IMR-90 (cell line): ENCODE measurements at regions not wholly inside any gene's neighbourhood (a gene's known extent, or its start where the extent isn't known, plus 50 kb on each side); places are given as distances from the start of the nearest gene placed in this dataset.

Experiments
- ATAC-seq: fragments of 200-7000 bp; cut with Tn5 transposase; 2 replicates; pipeline ENCODE4 v1.9.1; 2020; ENCODE audit warnings: low read depth, mild to moderate bottlenecking, moderate library complexity
- BruUV-seq: library from RNA; stranded (reverse); fragments of 400-500 nt; replicated peaks from 2 replicates; lab custom pipeline; 2021; lab: Mats Ljungman, UMichigan
- CTCF ChIA-PET: fragments of 300-600 bp; formaldehyde crosslinking; extraction: SDS; loops from one replicate; lab custom pipeline; 2021; ENCODE audit warnings: antibody characterized with exemption; lab: Yijun Ruan, JAX
- POLR2A ChIA-PET: fragments of 300-600 bp; sonication (Branson Sonifier 250); formaldehyde crosslinking; loops from one replicate; lab custom pipeline; 2022; ENCODE audit warnings: antibody characterized with exemption; ENCODE audit not compliant: unreplicated experiment; lab: Charles Lee
- DNase-seq: peaks from one replicate; pipeline ENCODE4 v3.0.0; 2013
- H2AFZ ChIP-seq: replicated peaks from 2 replicates; pipeline ENCODE3; 2013; ENCODE audit warnings: low read length, mild to moderate bottlenecking; ENCODE audit not compliant: poor library complexity
- H2AK5ac ChIP-seq: 2 replicates; pipeline ENCODE4 v1.6.1; 2013; ENCODE audit warnings: low read depth, low read length, inconsistent platforms
- H2AK9ac ChIP-seq: replicated peaks from 2 replicates; pipeline ENCODE3; 2013; ENCODE audit warnings: mild to moderate bottlenecking, low read depth, low read length, moderate library complexity; ENCODE audit not compliant: poor library complexity
- H2BK120ac ChIP-seq: 2 replicates; pipeline ENCODE4 v1.6.1; 2013; ENCODE audit warnings: low read depth, low read length, inconsistent platforms
- H2BK15ac ChIP-seq: 3 replicates; pipeline ENCODE4 v1.6.1; 2013; ENCODE audit warnings: low read depth, low read length, inconsistent platforms
- H2BK20ac ChIP-seq: 2 replicates; pipeline ENCODE4 v1.6.1; 2013; ENCODE audit warnings: low read depth, mild to moderate bottlenecking, inconsistent platforms, low read length, moderate library complexity
- H2BK5ac ChIP-seq: 2 replicates; pipeline ENCODE4 v1.6.1; 2013; ENCODE audit warnings: mild to moderate bottlenecking, low read depth, low read length, inconsistent platforms; ENCODE audit not compliant: poor library complexity, severe bottlenecking
- H3K14ac ChIP-seq: replicated peaks from 2 replicates; pipeline ENCODE4 v1.6.1; 2013; ENCODE audit warnings: low read depth, low read length, inconsistent platforms
- H3K18ac ChIP-seq: 2 replicates; pipeline ENCODE4 v1.6.1; 2013; ENCODE audit warnings: low read depth, low read length, control low read depth
- H3K23ac ChIP-seq: 2 replicates; pipeline ENCODE4 v1.6.1; 2013; ENCODE audit warnings: low read depth, low read length, inconsistent platforms
- H3K27ac ChIP-seq: 2 replicates; pipeline ENCODE4 v1.5.1; 2013; ENCODE audit warnings: mild to moderate bottlenecking, control low read depth, low read length; ENCODE audit not compliant: insufficient read depth
- H3K27me3 ChIP-seq: 2 replicates; pipeline ENCODE4 v1.6.1; 2013; ENCODE audit warnings: low read length; ENCODE audit not compliant: control insufficient read depth, insufficient read depth
- H3K36me3 ChIP-seq: 2 replicates; pipeline ENCODE4 v1.6.1; 2013; ENCODE audit warnings: low read length, mixed read lengths; ENCODE audit not compliant: control insufficient read depth, insufficient read depth
- H3K4ac ChIP-seq: 2 replicates; pipeline ENCODE4 v1.6.1; 2013; ENCODE audit warnings: low read depth, low read length, inconsistent platforms
- H3K4me1 ChIP-seq: 2 replicates; pipeline ENCODE4 v1.6.1; 2013; ENCODE audit warnings: low read length, mixed read lengths; ENCODE audit not compliant: control insufficient read depth, insufficient read depth
- H3K4me2 ChIP-seq: 2 replicates; pipeline ENCODE4 v1.6.1; 2013; ENCODE audit warnings: low read depth, mild to moderate bottlenecking, control low read depth, low read length, moderate library complexity
- H3K4me3 ChIP-seq: 2 replicates; pipeline ENCODE4 v1.5.1; 2013; ENCODE audit warnings: low read depth, mild to moderate bottlenecking, control low read depth, low read length, moderate library complexity; ENCODE audit not compliant: insufficient read depth
- H3K56ac ChIP-seq: 2 replicates; pipeline ENCODE4 v1.6.1; 2013; ENCODE audit warnings: low read length, inconsistent platforms; ENCODE audit not compliant: insufficient read depth; ENCODE audit errors: extremely low read depth
- H3K79me1 ChIP-seq, 2 experiments: 2 replicates each; pipeline ENCODE4 v1.6.1; 2013; ENCODE audit warnings: low read length in 2 of 2, inconsistent platforms in 1 of 2, low read depth in 1 of 2
- H3K9ac ChIP-seq: 2 replicates; pipeline ENCODE4 v1.6.1; 2013; ENCODE audit warnings: low read depth, low read length, control low read depth
- H3K9me1 ChIP-seq: 2 replicates; pipeline ENCODE4 v1.6.1; 2013; ENCODE audit warnings: low read length, inconsistent platforms; ENCODE audit not compliant: insufficient read depth
- H3K9me3 ChIP-seq: 2 replicates; pipeline ENCODE4 v1.6.1; 2013; ENCODE audit warnings: low read length; ENCODE audit not compliant: control insufficient read depth, insufficient read depth
- H4K20me1 ChIP-seq: 2 replicates; pipeline ENCODE4 v1.6.1; 2013; ENCODE audit warnings: low read length, inconsistent platforms; ENCODE audit not compliant: insufficient read depth
- H4K5ac ChIP-seq: 2 replicates; pipeline ENCODE4 v1.6.1; 2013; ENCODE audit warnings: mild to moderate bottlenecking, low read depth, low read length, control low read depth
- H4K8ac ChIP-seq, 2 experiments: 2 replicates each; pipeline ENCODE4 v1.6.1; 2013; ENCODE audit warnings: low read depth in 2 of 2, low read length in 2 of 2, control low read depth in 1 of 2, inconsistent platforms in 1 of 2
- H4K91ac ChIP-seq: 2 replicates; pipeline ENCODE4 v1.6.1; 2013; ENCODE audit warnings: low read depth, low read length, inconsistent platforms; ENCODE audit not compliant: insufficient read depth
- RAD21 ChIP-seq: IDR thresholded peaks from 2 replicates; pipeline ENCODE4 v1.6.1; 2012; ENCODE audit warnings: low read length, improper control_type of control experiment
- SMC3 ChIP-seq: fragments of 150-350 bp; IDR thresholded peaks from 2 replicates; pipeline ENCODE4 v1.6.1; 2016; ENCODE audit warnings: low read depth, mild to moderate bottlenecking, antibody characterized with exemption, low read length, moderate library complexity
- WGBS, 2 experiments: methylation state at CpG; one replicate each; pipeline versions ENCODE4 v1.1.5 to v1.1.7; 2013; ENCODE audit warnings: missing lambda C conversion rate in 2 of 2; ENCODE audit not compliant: insufficient read length in 1 of 2; ENCODE audit errors: extremely low coverage in 2 of 2; 5-methylcytosine and 5-hydroxymethylcytosine counted together
- dilution Hi-C: fragments of 300-500 bp; cut with HindIII; formaldehyde crosslinking; loops from one replicate; pipeline ENCODE4 v1.14.3; 2018; ENCODE audit warnings: low sequenced_read_pairs; ENCODE audit not compliant: unreplicated experiment
- in situ Hi-C: fragments of 300-500 bp; cut with MboI; formaldehyde crosslinking; loops from 3 replicates; pipeline ENCODE4 v1.14.3; 2019; ENCODE audit warnings: low sequenced_read_pairs, inconsistent platforms, mixed read lengths
- intact Hi-C: fragments of 100-400 bp; cut with micrococcal nuclease; formaldehyde crosslinking; loops from 2 replicates; pipeline ENCODE4 v1.10.0; 2022
- TF ChIP-seq, protein P1 (sequence below): fragments of 150-350 bp; IDR thresholded peaks from 2 replicates; pipeline ENCODE4 v1.6.1; 2016; ENCODE audit warnings: low read depth, mild to moderate bottlenecking, low read length, moderate library complexity, borderline replicate concordance
- TF ChIP-seq, protein P2 (sequence below): conservative IDR thresholded peaks from 2 replicates; pipeline ENCODE4 v1.5.1; 2012; ENCODE audit warnings: mild to moderate bottlenecking, low read depth, low read length, improper control_type of control experiment

DNA sequence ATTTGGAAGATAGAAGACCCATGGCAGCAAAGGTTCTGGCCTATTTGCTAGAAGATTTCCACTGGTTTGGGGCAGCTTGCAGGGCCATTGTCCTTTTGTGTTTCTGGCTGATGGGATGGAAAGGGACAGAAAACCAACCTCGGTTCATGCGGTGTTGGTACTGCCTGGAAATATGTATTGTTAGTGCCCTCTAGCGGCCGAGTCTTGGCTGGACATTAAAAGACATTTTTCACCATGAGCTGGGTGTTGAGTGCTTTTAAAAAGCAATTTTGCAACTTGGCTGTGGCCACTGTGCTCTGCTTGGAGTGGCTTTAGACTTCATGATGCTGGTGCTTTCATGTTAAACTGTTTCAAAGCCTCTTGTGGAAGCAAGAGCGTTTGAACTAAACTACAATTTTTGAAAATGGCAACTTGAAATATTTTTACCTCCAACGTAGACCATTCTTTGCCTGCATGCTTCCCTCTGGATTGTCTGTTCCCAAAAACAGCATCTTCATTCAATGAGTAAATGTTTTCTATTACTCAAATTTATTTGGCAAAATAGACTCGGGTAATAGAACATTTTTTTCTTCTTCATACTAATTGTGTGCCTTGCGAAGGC is 102.7 kb upstream of the TBX5 start:
- H4K91ac ChIP-seq = no peak overlapping the region
- peak overlapping the region; percentile 52 for H2AFZ ChIP-seq
- H3K9me1 ChIP-seq = peaks cover 3% of the 10 kb centered on the region; the same call in 1 of the 2 replicates
- no peaks in the 10 kb centered on the region for H3K36me3 ChIP-seq
- H3K4me2 ChIP-seq = no peak overlapping the region
- no peak overlapping the region for H3K9ac ChIP-seq
- no peak overlapping the region for H2BK15ac ChIP-seq
- dilution Hi-C loops (no loop called here), intact Hi-C loops (loop anchor here (1.0 kb wide), 4 partner anchors 102 to 542 kb away; partner anchors contain the start of genes RBM19 and TBX5), in situ Hi-C loops (loop anchor here (5.0 to 25.0 kb wide), 2 partner anchors 346 to 531 kb away; no protein-coding TSS in a partner anchor)
- ATAC-seq = peak; percentile 80
- no peaks in the 10 kb centered on the region; a peak in 1 of 4 replicates for H3K79me1 ChIP-seq
- TF ChIP-seq SMC3 (peak; percentile 91), RAD21 (peak; percentile 89)
- TF ChIP-seq, protein P1, sequence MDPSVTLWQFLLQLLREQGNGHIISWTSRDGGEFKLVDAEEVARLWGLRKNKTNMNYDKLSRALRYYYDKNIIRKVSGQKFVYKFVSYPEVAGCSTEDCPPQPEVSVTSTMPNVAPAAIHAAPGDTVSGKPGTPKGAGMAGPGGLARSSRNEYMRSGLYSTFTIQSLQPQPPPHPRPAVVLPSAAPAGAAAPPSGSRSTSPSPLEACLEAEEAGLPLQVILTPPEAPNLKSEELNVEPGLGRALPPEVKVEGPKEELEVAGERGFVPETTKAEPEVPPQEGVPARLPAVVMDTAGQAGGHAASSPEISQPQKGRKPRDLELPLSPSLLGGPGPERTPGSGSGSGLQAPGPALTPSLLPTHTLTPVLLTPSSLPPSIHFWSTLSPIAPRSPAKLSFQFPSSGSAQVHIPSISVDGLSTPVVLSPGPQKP = no peak
- TF ChIP-seq, protein P2, sequence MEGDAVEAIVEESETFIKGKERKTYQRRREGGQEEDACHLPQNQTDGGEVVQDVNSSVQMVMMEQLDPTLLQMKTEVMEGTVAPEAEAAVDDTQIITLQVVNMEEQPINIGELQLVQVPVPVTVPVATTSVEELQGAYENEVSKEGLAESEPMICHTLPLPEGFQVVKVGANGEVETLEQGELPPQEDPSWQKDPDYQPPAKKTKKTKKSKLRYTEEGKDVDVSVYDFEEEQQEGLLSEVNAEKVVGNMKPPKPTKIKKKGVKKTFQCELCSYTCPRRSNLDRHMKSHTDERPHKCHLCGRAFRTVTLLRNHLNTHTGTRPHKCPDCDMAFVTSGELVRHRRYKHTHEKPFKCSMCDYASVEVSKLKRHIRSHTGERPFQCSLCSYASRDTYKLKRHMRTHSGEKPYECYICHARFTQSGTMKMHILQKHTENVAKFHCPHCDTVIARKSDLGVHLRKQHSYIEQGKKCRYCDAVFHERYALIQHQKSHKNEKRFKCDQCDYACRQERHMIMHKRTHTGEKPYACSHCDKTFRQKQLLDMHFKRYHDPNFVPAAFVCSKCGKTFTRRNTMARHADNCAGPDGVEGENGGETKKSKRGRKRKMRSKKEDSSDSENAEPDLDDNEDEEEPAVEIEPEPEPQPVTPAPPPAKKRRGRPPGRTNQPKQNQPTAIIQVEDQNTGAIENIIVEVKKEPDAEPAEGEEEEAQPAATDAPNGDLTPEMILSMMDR = peak; percentile 87
- no peaks in the 10 kb centered on the region for H3K9me3 ChIP-seq
- ChIA-PET CTCF (interaction anchor here (0.6 to 2.5 kb wide), 20 partner anchors 8 to 1250 kb away, joined by 3 to 15 read pairs (median 3); partner anchors contain the start of gene RBM19), POLR2A (no interaction called here)
- no peak overlapping the region for H3K18ac ChIP-seq
- no peak overlapping the region for H2AK9ac ChIP-seq
- H3K4ac ChIP-seq = no peak overlapping the region
- H4K8ac ChIP-seq = no peak overlapping the region
- DNase-seq = peak; percentile 79
- H3K4me3 ChIP-seq = no peak overlapping the region
- WGBS, 2 experiments = 0% methylated on average over 4 of the region's 8 CpGs; no CpG with 5 or more reads in 1 of the 2 experiments
- H3K4me1 ChIP-seq = peaks cover 5% of the 10 kb centered on the region
- H2BK5ac ChIP-seq = no peak overlapping the region
- H3K56ac ChIP-seq = no peak overlapping the region
- no peak overlapping the region for H3K27ac ChIP-seq
- BruUV-seq = no TSS peak
- no peak overlapping the region for H2BK120ac ChIP-seq
- H4K20me1 ChIP-seq = no peaks in the 10 kb centered on the region
- no peak overlapping the region for H4K5ac ChIP-seq
- no peak overlapping the region for H2AK5ac ChIP-seq
- no peaks in the 10 kb centered on the region; the same call in 1 of the 2 replicates for H3K27me3 ChIP-seq
- H2BK20ac ChIP-seq = no peak overlapping the region
- H3K23ac ChIP-seq = no peak overlapping the region
- H3K14ac ChIP-seq = no peak overlapping the region
